ENCODE measurements at regions not wholly inside any gene's neighbourhood (a gene's known extent, or its start where the extent isn't known, plus 50 kb on each side); places are given as distances from the start of the nearest gene placed in this dataset.

- Histone ChIP-seq H3K79me2 (ENCODE audit: control insufficient read depth, insufficient read depth, low read length) (no peaks in the 10 kb centered on the region), H2AFZ (ENCODE audit: control insufficient read depth, low read depth, low read length) (no peak overlapping the region), H3K9me3 (replicated peaks; ENCODE audit: control insufficient read depth, insufficient read depth, low read length) (no peaks in the 10 kb centered on the region), H3K9ac (ENCODE audit: control insufficient read depth, insufficient read depth, low read length) (no peak overlapping the region), H3K4me2 (ENCODE audit: control insufficient read depth, insufficient read depth) (no peak overlapping the region), H3K4me3 (no peak overlapping the region), H3K27ac (ENCODE audit: control insufficient read depth, insufficient read depth) (no peak overlapping the region), H3K27me3 (replicated peaks in 1 of 2; ENCODE audit: control insufficient read depth in 2 of 2, insufficient read depth in 2 of 2, low read length in 1 of 2) (no peaks in the 10 kb centered on the region), H4K20me1 (ENCODE audit: control insufficient read depth, insufficient read depth) (no peaks in the 10 kb centered on the region), H3K36me3 (ENCODE audit: control insufficient read depth in 2 of 2, insufficient read depth in 2 of 2, low read length in 1 of 2) (no peaks in the 10 kb centered on the region), H3K4me1 (ENCODE audit: control insufficient read depth, insufficient read depth, low read length) (no peaks in the 10 kb centered on the region)
- ATAC-seq (no peak), FAIRE-seq (no peak), DNase-seq (ENCODE audit: low read depth, low spot score) (no peak)
- ChIA-PET RAD21 (ENCODE audit: unreplicated experiment) (no interaction called here), CTCF (no interaction called here), POLR2A (no interaction called here), SMC1A (ENCODE audit: uncharacterized antibody, unreplicated experiment) (no interaction called here)
- no TSS peak for BruUV-seq (replicated peaks)
- intact Hi-C loops (cut with micrococcal nuclease; ENCODE audit: unreplicated experiment), result no loop called here
- TF ChIP-seq ZNF217 (IDR thresholded peaks at IDR 0.05) (no peak), SUPT20H (IDR thresholded peaks at IDR 0.05; ENCODE audit: borderline replicate concordance, control insufficient read depth, low read depth, low read length) (no peak), CHD2 (IDR thresholded peaks at IDR 0.05; ENCODE audit: borderline replicate concordance, low read depth, low read length) (no peak), FOXK2 (IDR thresholded peaks at IDR 0.05) (no peak), BCL11A (IDR thresholded peaks at IDR 0.05; ENCODE audit: low read depth, low read length) (no peak), BMI1 (IDR thresholded peaks at IDR 0.05; ENCODE audit: borderline replicate concordance) (no peak), SPI1 (IDR thresholded peaks at IDR 0.05; ENCODE audit: borderline replicate concordance, insufficient read depth, low read depth, low read length) (no peak), PBX3 (IDR thresholded peaks at IDR 0.05; ENCODE audit: insufficient replicate concordance, low read depth, low read length) (no peak), POLR2A (IDR thresholded peaks at IDR 0.05; ENCODE audit: low read depth, low read length) (no peak), ZNF592 (IDR thresholded peaks at IDR 0.05) (no peak), LARP7 (IDR thresholded peaks at IDR 0.05) (no peak), HDAC2 (IDR thresholded peaks at IDR 0.05) (no peak), E2F4 (IDR thresholded peaks at IDR 0.05; ENCODE audit: low read depth, low read length) (no peak), HSF1 (IDR thresholded peaks at IDR 0.05; ENCODE audit: low read depth, low read length) (no peak), EP300 (IDR thresholded peaks at IDR 0.05; ENCODE audit: borderline replicate concordance in 1 of 2, control insufficient read depth in 1 of 2, low read depth in 2 of 2, low read length in 2 of 2) (no peak)
- 79% methylated on average over 5 of the region's 5 CpGs for WGBS (ENCODE audit: insufficient coverage, insufficient replicate concordance, low lambda C conversion rate, missing lambda C conversion rate)
- in situ Hi-C loops (cut with MboI), result no loop called here
These were observed 123.9 kb downstream of the BAMBI start for GRCh38 chr10:28801247-28801646.

Data from GM12878 (cell line).